GM12865 (cell line): ENCODE measurements at regions not wholly inside any gene's neighbourhood (a gene's known extent, or its start where the extent isn't known, plus 50 kb on each side); places are given as distances from the start of the nearest gene placed in this dataset.

Source experiments
- DNase-seq: peaks from one replicate; pipeline ENCODE4 v3.0.0; 2010; ENCODE audit warnings: low read depth
- H3K4me3 ChIP-seq: 2 replicates; pipeline ENCODE4 v1.5.1; 2011; ENCODE audit warnings: mild to moderate bottlenecking, low read depth, low read length, control low read depth
- CTCF ChIP-seq: IDR thresholded peaks from 2 replicates; pipeline ENCODE4 v1.5.1; 2011; ENCODE audit warnings: low read length, control low read depth, low read depth, inconsistent platforms; ENCODE audit not compliant: insufficient read depth; ENCODE audit errors: missing control alignments

- no peak for DNase-seq
- no peak for TF ChIP-seq CTCF
- H3K4me3 ChIP-seq: no peak overlapping the region
Observed at GRCh38 chr20:24797745-24798655, 151.1 kb upstream of the CST7 start.

- DNase-seq: no peak
Observed at GRCh38 chr20:24798930-24799705, 150.0 kb upstream of the CST7 start.

GRCh38 chr20:24799971-24800580, 149.0 kb upstream of the CST7 start:
- TF ChIP-seq CTCF: no peak
- no peak for DNase-seq

More at GRCh38 chr20:24798930-24799705, 150.0 kb upstream of the CST7 start:
- TF ChIP-seq CTCF: no peak
- H3K4me3 ChIP-seq: no peak overlapping the region

GRCh38 chr20:24802286-24802820, 146.7 kb upstream of the CST7 start:
- no peak for TF ChIP-seq CTCF
- no peak overlapping the region for H3K4me3 ChIP-seq
- DNase-seq: no peak

More at GRCh38 chr20:24799971-24800580, 149.0 kb upstream of the CST7 start:
- no peak overlapping the region for H3K4me3 ChIP-seq

GRCh38 chr20:24804481-24805206, 144.4 kb upstream of the CST7 start:
- TF ChIP-seq CTCF: no peak
- no peak overlapping the region for H3K4me3 ChIP-seq
- no peak for DNase-seq
